Putamen (tissue), 1 donor: ENCODE measurements at regions not wholly inside any gene's neighbourhood (a gene's known extent, or its start where the extent isn't known, plus 50 kb on each side); places are given as distances from the start of the nearest gene placed in this dataset.
"Not testable (repeated sequence)": the region's sequence is repeated elsewhere in the genome, so short reads cannot be mapped to it uniquely, and the experiment has no call there.

Experiments used
- DNase-seq: peaks from one replicate; pipeline ENCODE4 v3.0.0-alpha.2; 2016; ENCODE audit warnings: low spot score

- DNase-seq = no peak
These were observed 394.5 kb downstream of the RERGL start for GRCh38 chr12:17695495-17695894.

GRCh38 chr12:17691369-17691768 lies 398.6 kb downstream of the RERGL start:
- no peak for DNase-seq

- no peak for DNase-seq
These were observed 409.8 kb downstream of the RERGL start for GRCh38 chr12:17680220-17680619.

GRCh38 chr12:17666641-17667324 lies 423.2 kb downstream of the RERGL start:
- DNase-seq = no peak

- DNase-seq = no peak
These were observed 424.2 kb downstream of the RERGL start for GRCh38 chr12:17665839-17666238.

GRCh38 chr12:17661250-17661649 lies 428.7 kb downstream of the RERGL start:
- no peak for DNase-seq

- DNase-seq = no peak
These were observed 437.6 kb downstream of the RERGL start for GRCh38 chr12:17652436-17652835.

- no peak for DNase-seq
These were observed 447.7 kb downstream of the RERGL start for GRCh38 chr12:17642340-17642650.

GRCh38 chr12:17640615-17641014 lies 449.4 kb downstream of the RERGL start:
- no peak for DNase-seq

- no peak for DNase-seq
These were observed 471.2 kb downstream of the RERGL start for GRCh38 chr12:17618831-17619230.

GRCh38 chr12:17609701-17610100 lies 480.3 kb downstream of the RERGL start:
- no peak for DNase-seq

GRCh38 chr12:17609153-17609552 lies 480.8 kb downstream of the RERGL start:
- DNase-seq = no peak

- DNase-seq = no peak
These were observed 494.9 kb downstream of the RERGL start for GRCh38 chr12:17595111-17595510.

GRCh38 chr12:17593715-17594406 lies 496.1 kb downstream of the RERGL start:
- DNase-seq = no peak

- DNase-seq = no peak
These were observed 497.5 kb downstream of the RERGL start for GRCh38 chr12:17592472-17592871.

- DNase-seq = no peak
These were observed 498.9 kb downstream of the RERGL start for GRCh38 chr12:17591005-17591681.

- DNase-seq = peak; percentile 1
These were observed 501.0 kb downstream of the RERGL start for GRCh38 chr12:17588968-17589367.

GRCh38 chr12:17579205-17580026 lies 510.6 kb downstream of the RERGL start:
- no peak for DNase-seq

- DNase-seq = no peak
These were observed 512.6 kb downstream of the RERGL start for GRCh38 chr12:17577405-17577804.

- no peak for DNase-seq
These were observed 517.7 kb downstream of the RERGL start for GRCh38 chr12:17572250-17572649.

- no peak for DNase-seq
These were observed 518.9 kb downstream of the RERGL start for GRCh38 chr12:17571047-17571446.

GRCh38 chr12:17564630-17565029 lies 525.4 kb downstream of the RERGL start:
- DNase-seq = not testable (repeated sequence)
